Gastrocnemius medialis (tissue), 4 donors: ENCODE measurements at regions not wholly inside any gene's neighbourhood (a gene's known extent, or its start where the extent isn't known, plus 50 kb on each side); places are given as distances from the start of the nearest gene placed in this dataset.

Experiments used
- ATAC-seq, 2 donors: fragments of 150-250 bp; one replicate each; pipeline ENCODE4 v1.9.1; 2016
- DNase-seq, 2 donors: peaks; one replicate each; pipeline ENCODE4 v3.0.0-alpha.2; 2019
- H3K27ac ChIP-seq, 4 donors: fragments of 200-600 bp; sonication (generic); 1 replicate in 1 of 4; 2 replicates in 3 of 4; pipeline ENCODE4 v1.5.1; 2016 to 2018; ENCODE audit warnings: mild to moderate bottlenecking in 2 of 4, moderate library complexity in 1 of 4
- H3K27me3 ChIP-seq, 3 donors: fragments of 200-600 bp; sonication (generic) in 2 of 3; 1 replicate in 1 of 3; 2 replicates in 2 of 3; pipeline versions ENCODE4 v1.5.1 to v1.6.0; 2016 to 2019; ENCODE audit warnings: mild to moderate bottlenecking in 1 of 3, moderate library complexity in 1 of 3
- H3K36me3 ChIP-seq, 2 donors: fragments of 200-600 bp; sonication (generic) in 1 of 2; one replicate each; pipeline ENCODE4 v1.5.1; 2017 to 2018
- H3K4me1 ChIP-seq, 2 donors: fragments of 200-600 bp; sonication (generic) in 1 of 2; one replicate each; pipeline ENCODE4 v1.5.1; 2016 to 2017; ENCODE audit warnings: mild to moderate bottlenecking in 2 of 2
- H3K4me3 ChIP-seq, 4 donors: fragments of 200-600 bp; sonication (generic) in 3 of 4; 1 replicate in 1 of 4; 2 replicates in 3 of 4; pipeline ENCODE4 v1.5.1; 2016 to 2019; ENCODE audit warnings: mild to moderate bottlenecking in 2 of 4
- H3K9me3 ChIP-seq, 3 donors: fragments of 200-600 bp; sonication (generic) in 2 of 3; 1 replicate in 1 of 3; 2 replicates in 2 of 3; pipeline ENCODE4 v1.5.1; 2016 to 2019
- CTCF ChIP-seq, 5 experiments: fragments of 450-650 bp in 3 of 5; fragments of 200-600 bp in 2 of 5; sonication (generic) in 2 of 5; IDR thresholded peaks in 4 of 5; conservative IDR thresholded peaks in 1 of 5; 1 replicate in 4 of 5; 2 replicates in 1 of 5; pipeline ENCODE4 v1.5.1; 2016 to 2019; ENCODE audit warnings: antibody characterized with exemption in 5 of 5, mild to moderate bottlenecking in 3 of 5, moderate library complexity in 3 of 5
- POLR2A ChIP-seq, 2 donors: fragments of 450-650 bp; IDR thresholded peaks; one replicate each; pipeline ENCODE4 v1.6.1; 2017; ENCODE audit warnings: antibody characterized with exemption in 2 of 2, mild to moderate bottlenecking in 2 of 2, moderate library complexity in 2 of 2
- in situ Hi-C, 4 donors: fragments of 200-750 bp; cut with MboI; loops; one replicate each; pipeline versions ENCODE4 v1.15.0 to v1.8.0; 2017; ENCODE audit warnings: low sequenced_read_pairs in 4 of 4
- intact Hi-C: fragments of 100-400 bp; cut with DNase I; formaldehyde crosslinking; loops from one replicate; pipeline ENCODE4 v1.15.1; 2023; ENCODE audit warnings: low total_unique reads

- TF ChIP-seq POLR2A (IDR thresholded peaks at IDR 0.05) (no peak), CTCF (IDR thresholded peaks at IDR 0.05 in 4 of 5, conservative IDR thresholded peaks at IDR 0.05 in 1 of 5) (no peak)
- no peaks in the 10 kb centered on the region for H3K4me1 ChIP-seq
- H3K36me3 ChIP-seq: no peaks in the 10 kb centered on the region
- H3K27ac ChIP-seq: no peak overlapping the region
- H3K9me3 ChIP-seq: no peaks in the 10 kb centered on the region
- DNase-seq (no peak), ATAC-seq (no peak)
- H3K4me3 ChIP-seq: no peak overlapping the region
- intact Hi-C loops (no loop called here), in situ Hi-C loops (no loop called here)
- peaks cover 0 to 4% (median 4%) of the 10 kb centered on the region in 3 donors for H3K27me3 ChIP-seq
Observed at GRCh38 chr11:119832202-119832935, 103.4 kb upstream of the NECTIN1 start.

- Histone ChIP-seq H3K4me3 (no peak overlapping the region), H3K27me3 (peaks cover 0 to 4% (median 3%) of the 10 kb centered on the region in 3 donors), H3K9me3 (no peaks in the 10 kb centered on the region), H3K36me3 (no peaks in the 10 kb centered on the region), H3K4me1 (no peaks in the 10 kb centered on the region), H3K27ac (no peak overlapping the region)
- in situ Hi-C loops (no loop called here), intact Hi-C loops (no loop called here)
- ATAC-seq (no peak), DNase-seq (no peak)
- TF ChIP-seq POLR2A (IDR thresholded peaks at IDR 0.05) (no peak), CTCF (IDR thresholded peaks at IDR 0.05 in 4 of 5, conservative IDR thresholded peaks at IDR 0.05 in 1 of 5) (no peak)
Observed at GRCh38 chr11:119831011-119831410, 102.0 kb upstream of the NECTIN1 start.

- no peaks in the 10 kb centered on the region for H3K4me1 ChIP-seq
- no peak overlapping the region for H3K4me3 ChIP-seq
- H3K27me3 ChIP-seq: peaks cover 0 to 4% (median 3%) of the 10 kb centered on the region in 3 donors
- H3K27ac ChIP-seq: no peak overlapping the region
- no peak for ATAC-seq
- no peak for DNase-seq
- no peaks in the 10 kb centered on the region for H3K9me3 ChIP-seq
- intact Hi-C loops: no loop called here
- no peak for TF ChIP-seq CTCF (IDR thresholded peaks at IDR 0.05 in 4 of 5, conservative IDR thresholded peaks at IDR 0.05 in 1 of 5)
- TF ChIP-seq POLR2A (IDR thresholded peaks at IDR 0.05): no peak
- H3K36me3 ChIP-seq: no peaks in the 10 kb centered on the region
- in situ Hi-C loops: no loop called here
Observed at GRCh38 chr11:119830400-119830799, 101.4 kb upstream of the NECTIN1 start.

- in situ Hi-C loops: no loop called here
- intact Hi-C loops: no loop called here
- DNase-seq: no peak
- H3K27ac ChIP-seq: no peak overlapping the region
- no peak overlapping the region for H3K4me3 ChIP-seq
- ATAC-seq: no peak
- no peaks in the 10 kb centered on the region for H3K36me3 ChIP-seq
- H3K27me3 ChIP-seq: peaks cover 0 to 4% (median under 1%) of the 10 kb centered on the region in 3 donors
- H3K9me3 ChIP-seq: no peaks in the 10 kb centered on the region
- no peaks in the 10 kb centered on the region for H3K4me1 ChIP-seq
- TF ChIP-seq POLR2A (IDR thresholded peaks at IDR 0.05) (no peak), CTCF (IDR thresholded peaks at IDR 0.05 in 4 of 5, conservative IDR thresholded peaks at IDR 0.05 in 1 of 5) (no peak)
Observed at GRCh38 chr11:119829402-119829801, 100.4 kb upstream of the NECTIN1 start.

GRCh38 chr11:119828819-119829218 lies 99.8 kb upstream of the NECTIN1 start:
- Histone ChIP-seq H3K9me3 (no peaks in the 10 kb centered on the region), H3K4me3 (no peak overlapping the region), H3K36me3 (no peaks in the 10 kb centered on the region), H3K27me3 (peaks cover 0 to 4% (median 2%) of the 10 kb centered on the region in 3 donors), H3K4me1 (no peaks in the 10 kb centered on the region), H3K27ac (no peak overlapping the region)
- intact Hi-C loops (no loop called here), in situ Hi-C loops (no loop called here)
- no peak for TF ChIP-seq CTCF (IDR thresholded peaks at IDR 0.05 in 4 of 5, conservative IDR thresholded peaks at IDR 0.05 in 1 of 5)
- no peak for TF ChIP-seq POLR2A (IDR thresholded peaks at IDR 0.05)
- DNase-seq (no peak), ATAC-seq (no peak)
